HG03565 (cell line): ENCODE measurements at regions not wholly inside any gene's neighbourhood (a gene's known extent, or its start where the extent isn't known, plus 50 kb on each side); places are given as distances from the start of the nearest gene placed in this dataset.

Source experiments
- ATAC-seq: cut with Tn5 transposase; IDR thresholded peaks from one replicate; pipeline ENCODE4 v1.9.1; 2021; ENCODE audit warnings: mild to moderate bottlenecking, moderate library complexity; ENCODE audit not compliant: unreplicated experiment

- no peak for ATAC-seq
These were observed 64.3 kb upstream of the DUSP10 start for GRCh38 chr1:221806236-221806635.

- ATAC-seq: no peak
These were observed 63.2 kb upstream of the DUSP10 start for GRCh38 chr1:221805121-221805520.

- no peak for ATAC-seq
These were observed 62.4 kb upstream of the DUSP10 start for GRCh38 chr1:221804303-221804702.

- no peak for ATAC-seq
These were observed 60.1 kb upstream of the DUSP10 start for GRCh38 chr1:221801773-221802516.

- no peak for ATAC-seq
These were observed 59.4 kb upstream of the DUSP10 start for GRCh38 chr1:221801251-221801661.

- ATAC-seq: no peak
These were observed 58.9 kb upstream of the DUSP10 start for GRCh38 chr1:221800831-221801230.

- ATAC-seq: no peak
These were observed 55.6 kb upstream of the DUSP10 start for GRCh38 chr1:221797506-221797905.

- no peak for ATAC-seq
These were observed 54.8 kb upstream of the DUSP10 start for GRCh38 chr1:221796700-221797099.

- no peak for ATAC-seq
These were observed 53.5 kb upstream of the DUSP10 start for GRCh38 chr1:221795380-221795779.

- no peak for ATAC-seq
These were observed 53.0 kb upstream of the DUSP10 start for GRCh38 chr1:221794935-221795334.

GRCh38 chr1:221794079-221794670 is 52.3 kb upstream of the DUSP10 start:
- peak; percentile 53 for ATAC-seq

- ATAC-seq: peak; percentile 63
These were observed 51.7 kb upstream of the DUSP10 start for GRCh38 chr1:221793439-221794078.

GRCh38 chr1:221791846-221792245 is 50.0 kb upstream of the DUSP10 start:
- no peak for ATAC-seq
